Astrocyte (in vitro differentiated cells and primary cell): ENCODE measurements at regions not wholly inside any gene's neighbourhood (a gene's known extent, or its start where the extent isn't known, plus 50 kb on each side); places are given as distances from the start of the nearest gene placed in this dataset.

ENCODE experiments used
- CTCF ChIP-seq: IDR thresholded peaks from 2 replicates; pipeline ENCODE4 v1.5.1; 2011; ENCODE audit warnings: low read depth, mild to moderate bottlenecking, inconsistent platforms, low read length, moderate library complexity; ENCODE audit not compliant: insufficient read depth
- EZH2 ChIP-seq: IDR thresholded peaks from 2 replicates; pipeline ENCODE4 v1.6.1; 2012; ENCODE audit warnings: mild to moderate bottlenecking, low read length, inconsistent platforms; ENCODE audit not compliant: insufficient read depth

GRCh38 chr2:2642906-2643890 lies 312.1 kb upstream of the MYT1L start:
- TF ChIP-seq CTCF (no peak), EZH2 (no peak)
